GM21515 (cell line): ENCODE measurements at regions not wholly inside any gene's neighbourhood (a gene's known extent, or its start where the extent isn't known, plus 50 kb on each side); places are given as distances from the start of the nearest gene placed in this dataset.

ENCODE experiments used
- ATAC-seq: cut with Tn5 transposase; IDR thresholded peaks from one replicate; pipeline ENCODE4 v1.9.1; 2021; ENCODE audit not compliant: unreplicated experiment

DNA sequence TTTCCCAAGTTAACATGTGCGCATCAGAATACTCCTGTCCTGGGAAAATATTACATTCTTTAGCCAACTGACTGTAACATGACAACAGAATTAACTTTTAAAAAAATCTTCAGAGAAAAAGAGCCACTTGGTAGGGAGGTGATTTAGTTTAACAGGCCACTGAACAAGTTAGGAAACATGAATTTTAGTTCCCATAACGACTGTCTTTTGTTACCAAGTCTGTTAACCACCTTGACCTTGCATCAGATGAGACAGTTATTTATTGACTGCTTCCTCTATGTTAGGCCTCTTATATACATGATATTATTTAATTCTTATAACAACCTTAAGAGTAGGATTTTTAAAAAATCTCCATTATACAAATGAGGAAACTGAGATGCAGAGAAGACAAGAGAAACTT lies 268.6 kb downstream of the NDFIP2 start:
- ATAC-seq = no peak

DNA sequence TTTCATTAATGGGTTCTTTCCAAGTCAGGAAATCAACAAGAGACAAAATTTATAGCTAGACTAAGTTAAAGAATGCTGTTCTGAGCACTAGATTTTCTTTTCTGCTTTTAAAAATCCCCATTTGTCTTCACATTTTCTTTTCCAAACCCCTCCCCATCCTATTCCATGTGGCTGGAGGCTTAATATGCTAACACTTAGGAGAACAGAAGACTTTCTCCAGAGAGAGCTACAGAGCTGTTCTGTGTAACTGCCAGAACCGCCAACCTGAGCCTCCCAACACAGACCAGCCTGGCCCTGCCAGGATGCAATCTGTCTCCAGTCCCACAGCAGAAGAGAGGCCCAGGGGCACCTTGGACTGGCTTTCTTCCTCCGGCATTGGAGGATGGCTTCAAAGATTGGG lies 264.1 kb downstream of the NDFIP2 start:
- ATAC-seq = no peak

- no peak for ATAC-seq
These were observed 262.0 kb downstream of the NDFIP2 start for GRCh38 chr13:79742923-79743322.

GRCh38 chr13:79740991-79741390 lies 260.0 kb downstream of the NDFIP2 start:
- no peak for ATAC-seq

DNA sequence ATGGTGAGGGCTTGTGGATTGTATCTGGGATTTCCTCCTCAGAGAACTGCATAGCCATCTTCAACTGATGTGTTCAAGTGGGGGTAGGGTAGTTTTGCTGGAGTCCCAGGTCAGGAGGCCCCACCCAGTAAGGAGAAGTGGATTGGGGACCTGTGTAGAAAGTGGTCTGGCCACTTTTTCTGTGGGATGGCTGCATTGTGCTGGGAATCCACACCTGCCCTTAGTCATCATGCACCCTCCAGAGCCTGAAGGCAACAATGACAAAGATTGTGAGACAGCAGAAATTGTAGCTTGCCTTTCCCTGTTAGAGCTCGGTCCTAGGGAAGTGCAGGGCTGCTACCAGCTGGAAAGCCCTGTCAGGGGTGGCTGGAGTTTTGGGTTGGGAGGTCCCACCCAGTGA lies 255.4 kb downstream of the NDFIP2 start:
- no peak for ATAC-seq

- no peak for ATAC-seq
These were observed 254.3 kb downstream of the NDFIP2 start for GRCh38 chr13:79735228-79735627.

DNA sequence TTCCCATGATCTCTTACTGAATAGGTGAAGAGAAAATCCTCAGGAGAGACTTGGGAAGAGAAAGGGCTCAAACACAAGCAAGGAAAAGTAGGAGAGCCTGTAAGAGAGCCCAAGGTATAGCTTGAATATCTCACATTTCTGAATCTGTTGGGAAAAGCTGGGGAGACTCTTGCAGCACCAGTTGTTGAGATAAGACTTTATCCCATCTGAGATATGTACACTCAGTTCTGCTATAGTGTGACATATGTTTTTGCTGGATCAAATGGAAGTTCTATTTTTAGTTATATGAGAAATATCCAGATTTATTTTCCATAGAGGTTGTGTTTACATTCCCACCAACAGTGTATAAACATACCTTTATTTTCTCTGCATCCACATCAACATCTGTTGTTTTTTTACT lies 246.1 kb downstream of the NDFIP2 start:
- ATAC-seq = no peak

GRCh38 chr13:79725841-79726240 lies 244.9 kb downstream of the NDFIP2 start:
- no peak for ATAC-seq

GRCh38 chr13:79724348-79725103 lies 243.6 kb downstream of the NDFIP2 start:
- ATAC-seq = no peak

DNA sequence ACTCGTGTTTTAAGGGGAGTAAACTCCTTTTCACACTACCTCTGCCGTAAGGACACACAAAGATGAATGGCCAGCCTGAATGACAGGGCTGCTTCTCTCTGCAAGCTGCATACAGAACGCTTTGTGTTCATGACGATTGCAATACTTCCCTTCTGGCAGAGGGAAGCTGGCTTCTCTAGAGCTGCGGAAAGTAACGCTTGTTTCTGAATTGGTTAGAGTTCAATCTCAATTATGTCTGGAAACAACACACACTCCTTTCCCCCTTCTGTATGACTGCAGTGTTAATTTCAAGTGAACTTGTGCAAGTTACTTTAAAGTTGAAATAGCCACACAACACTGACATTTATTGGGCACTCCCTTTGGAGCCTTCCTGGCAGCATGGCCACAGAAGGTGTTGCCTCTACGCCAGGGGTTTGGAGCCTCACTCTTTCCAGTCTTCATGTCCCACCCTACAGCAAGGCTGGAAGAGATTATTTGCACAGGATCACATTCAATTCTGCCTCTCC lies 242.6 kb downstream of the NDFIP2 start:
- ATAC-seq = no peak

- no peak for ATAC-seq
These were observed 242.0 kb downstream of the NDFIP2 start for GRCh38 chr13:79722885-79723445.

- no peak for ATAC-seq
These were observed 235.2 kb downstream of the NDFIP2 start for GRCh38 chr13:79716191-79716590.

- ATAC-seq = no peak
These were observed 230.7 kb downstream of the NDFIP2 start for GRCh38 chr13:79711631-79712030.

- ATAC-seq = no peak
These were observed 229.4 kb downstream of the NDFIP2 start for GRCh38 chr13:79710376-79710775.

- no peak for ATAC-seq
These were observed 228.5 kb downstream of the NDFIP2 start for GRCh38 chr13:79709471-79709870.

DNA sequence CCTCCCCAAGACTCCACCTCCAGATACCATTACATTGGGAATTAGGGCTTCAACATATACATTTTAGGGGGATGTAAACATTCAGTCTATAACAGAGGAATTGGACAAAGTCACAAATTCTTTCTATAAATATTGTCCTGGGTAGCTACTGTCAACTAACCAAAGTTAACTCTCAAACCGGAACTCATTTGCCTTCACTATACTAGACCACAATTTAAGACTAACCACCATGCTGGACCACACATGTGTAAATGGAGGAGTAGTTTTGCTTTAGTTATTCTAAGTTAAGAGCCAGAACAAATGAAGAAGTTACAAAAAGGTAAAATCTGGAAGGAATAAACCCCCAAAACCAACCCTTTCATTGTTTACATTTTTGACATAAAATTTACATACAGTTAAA lies 222.8 kb downstream of the NDFIP2 start:
- ATAC-seq = peak; percentile 91

GRCh38 chr13:79695754-79696153 lies 214.8 kb downstream of the NDFIP2 start:
- no peak for ATAC-seq

DNA sequence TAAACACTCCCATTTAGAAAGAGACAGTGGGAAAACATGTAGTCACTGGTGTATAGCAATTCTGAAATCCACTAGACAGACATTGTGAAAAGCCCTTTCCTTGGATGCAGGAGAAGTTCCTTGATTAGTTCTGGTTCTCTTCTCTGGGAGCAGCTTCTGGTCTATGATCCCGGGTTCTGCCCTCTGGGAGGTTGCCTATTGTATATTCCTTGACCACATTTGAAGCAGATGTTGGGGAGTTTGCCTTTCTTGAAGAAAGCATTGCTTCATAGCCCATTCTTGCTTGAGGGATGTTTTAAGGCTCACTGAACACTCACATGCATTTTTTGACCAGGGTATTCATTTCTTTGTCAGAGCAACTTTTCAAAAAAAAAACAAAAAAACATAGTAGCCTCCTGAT lies 211.9 kb downstream of the NDFIP2 start:
- ATAC-seq = no peak

DNA sequence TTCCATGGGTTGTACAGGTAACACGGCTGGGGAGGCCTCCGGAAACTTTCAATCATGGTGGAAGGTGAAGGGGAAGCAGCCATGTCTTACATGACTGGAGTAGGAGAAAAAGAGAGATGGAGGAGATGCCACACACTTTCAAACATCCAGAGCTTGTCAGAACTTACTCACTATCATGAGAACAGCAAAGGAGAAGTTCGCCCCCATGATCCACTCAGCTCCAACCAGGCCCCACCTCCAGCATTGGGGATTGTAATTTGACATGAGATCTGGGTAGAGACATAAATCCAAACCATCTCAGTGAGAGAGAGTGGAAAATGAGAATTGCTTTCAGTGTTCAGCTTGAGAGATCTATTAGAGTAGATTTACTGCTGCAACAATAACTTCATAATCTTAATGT lies 210.9 kb downstream of the NDFIP2 start:
- no peak for ATAC-seq

GRCh38 chr13:79688741-79689140 lies 207.8 kb downstream of the NDFIP2 start:
- no peak for ATAC-seq

GRCh38 chr13:79686441-79686840 lies 205.5 kb downstream of the NDFIP2 start:
- ATAC-seq = no peak

GRCh38 chr13:79684371-79684770 lies 203.4 kb downstream of the NDFIP2 start:
- ATAC-seq = no peak

DNA sequence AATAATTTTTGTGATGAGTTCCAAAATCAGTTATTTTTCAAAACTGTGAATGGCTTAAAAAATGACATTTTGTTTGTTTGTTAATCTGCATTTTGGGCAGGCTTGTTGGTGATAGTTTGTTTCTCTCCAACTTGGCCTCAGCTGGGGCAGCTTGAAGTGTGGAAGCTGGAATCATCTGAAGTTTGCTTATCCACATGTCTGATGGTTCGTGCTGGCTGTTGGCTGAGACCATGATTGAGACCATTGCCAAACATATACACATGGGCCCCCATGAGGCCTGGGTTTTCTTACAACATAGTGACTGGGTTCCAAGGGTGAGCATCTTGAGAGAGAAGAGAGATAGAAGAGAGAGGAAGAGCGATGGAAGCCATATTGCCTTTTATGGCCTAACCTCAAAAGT lies 201.2 kb downstream of the NDFIP2 start:
- ATAC-seq = no peak
